Hepatocyte (in vitro differentiated cells): ENCODE measurements at regions not wholly inside any gene's neighbourhood (a gene's known extent, or its start where the extent isn't known, plus 50 kb on each side); places are given as distances from the start of the nearest gene placed in this dataset.

Experiments
- DNase-seq: peaks from one replicate; pipeline ENCODE4 v3.0.0-alpha.2; 2016; ENCODE audit warnings: low spot score
- H2AFZ ChIP-seq: fragments of 200-600 bp; sonication (generic); 2 replicates; pipeline ENCODE4 v1.6.0; 2016; ENCODE audit warnings: antibody characterized with exemption, mild to moderate bottlenecking
- H3K27ac ChIP-seq: fragments of 200-600 bp; sonication (generic); 2 replicates; pipeline ENCODE4 v1.5.1; 2016; ENCODE audit warnings: mild to moderate bottlenecking
- H3K27me3 ChIP-seq: fragments of 200-600 bp; sonication (generic); 2 replicates; pipeline ENCODE4 v1.6.1; 2016
- H3K36me3 ChIP-seq: fragments of 200-600 bp; sonication (generic); replicated peaks from 2 replicates; pipeline ENCODE4 v1.5.1; 2016; ENCODE audit warnings: low read depth; ENCODE audit not compliant: insufficient read depth
- H3K4me1 ChIP-seq: fragments of 200-600 bp; sonication (generic); 2 replicates; pipeline ENCODE4 v1.5.1; 2016; ENCODE audit warnings: mild to moderate bottlenecking, moderate library complexity; ENCODE audit not compliant: insufficient read depth
- H3K4me2 ChIP-seq: fragments of 200-600 bp; sonication (generic); 2 replicates; pipeline ENCODE4 v1.6.0; 2016
- H3K4me3 ChIP-seq: fragments of 200-600 bp; sonication (generic); 2 replicates; pipeline ENCODE4 v1.5.1; 2016; ENCODE audit warnings: mild to moderate bottlenecking
- H3K79me2 ChIP-seq: fragments of 200-600 bp; sonication (generic); 2 replicates; pipeline ENCODE4 v1.6.0; 2017; ENCODE audit warnings: mild to moderate bottlenecking
- H3K9me2 ChIP-seq: fragments of 200-600 bp; sonication (generic); replicated peaks from 2 replicates; pipeline ENCODE4 v1.6.0; 2017; ENCODE audit warnings: mild to moderate bottlenecking; ENCODE audit not compliant: insufficient read depth
- H3K9me3 ChIP-seq: fragments of 200-600 bp; sonication (generic); 2 replicates; pipeline ENCODE4 v1.5.1; 2016; ENCODE audit warnings: low read depth, mild to moderate bottlenecking
- H4K20me1 ChIP-seq: fragments of 200-600 bp; sonication (generic); 2 replicates; pipeline ENCODE4 v1.6.0; 2016; ENCODE audit warnings: mild to moderate bottlenecking; ENCODE audit not compliant: insufficient read depth, poor library complexity, severe bottlenecking
- CTCF ChIP-seq: fragments of 200-600 bp; sonication (generic); IDR thresholded peaks from 2 replicates; pipeline ENCODE4 v1.5.1; 2016; ENCODE audit warnings: antibody characterized with exemption, mild to moderate bottlenecking; ENCODE audit not compliant: poor library complexity
- EZH2 ChIP-seq: fragments of 200-600 bp; sonication (generic); IDR thresholded peaks from 2 replicates; pipeline ENCODE4 v1.6.1; 2016; ENCODE audit warnings: antibody characterized with exemption, mild to moderate bottlenecking, borderline replicate concordance
- EZH2phosphoT487 ChIP-seq: fragments of 200-600 bp; sonication (generic); IDR thresholded peaks from one replicate; pipeline ENCODE4 v1.6.1; 2018; ENCODE audit warnings: antibody characterized with exemption, mild to moderate bottlenecking, low read depth, moderate library complexity; ENCODE audit not compliant: unreplicated experiment, severe bottlenecking
- WGBS: methylation state at CpG from one replicate; pipeline ENCODE4 v1.1.6; 2016; ENCODE audit warnings: low lambda C conversion rate; ENCODE audit errors: missing lambda C conversion rate; 5-methylcytosine and 5-hydroxymethylcytosine counted together

DNA sequence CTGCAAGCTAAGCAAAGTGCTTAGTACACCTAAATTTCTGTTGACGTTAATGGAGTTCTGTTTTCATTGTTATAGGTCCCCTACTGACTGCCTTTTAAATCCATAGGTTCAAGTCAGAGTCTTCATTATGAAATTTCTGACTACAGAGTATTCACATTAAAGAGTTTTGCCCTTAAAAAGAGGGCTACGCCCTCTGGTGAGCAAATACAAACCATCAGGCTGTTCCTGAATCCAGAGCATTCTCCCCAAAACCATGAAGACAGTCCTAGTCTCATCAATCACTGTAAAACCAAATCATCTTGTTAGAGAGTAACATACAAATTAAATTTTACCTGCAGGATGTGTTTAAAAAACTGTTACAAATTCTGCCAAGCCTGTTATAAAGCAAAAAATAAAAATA is 1091.7 kb downstream of the TDRD15 start:
- Histone ChIP-seq H3K36me3 (no peaks in the 10 kb centered on the region), H3K27me3 (no peaks in the 10 kb centered on the region), H3K4me1 (no peaks in the 10 kb centered on the region), H2AFZ (no peak overlapping the region), H4K20me1 (no peaks in the 10 kb centered on the region), H3K4me2 (no peak overlapping the region), H3K9me2 (no peaks in the 10 kb centered on the region), H3K4me3 (no peak overlapping the region), H3K9me3 (no peaks in the 10 kb centered on the region), H3K27ac (no peak overlapping the region), H3K79me2 (no peaks in the 10 kb centered on the region)
- no peak for DNase-seq
- 81% methylated on average over 2 of the region's 2 CpGs for WGBS
- TF ChIP-seq EZH2phosphoT487, result no peak
- no peak for TF ChIP-seq CTCF
- TF ChIP-seq EZH2, result no peak

DNA sequence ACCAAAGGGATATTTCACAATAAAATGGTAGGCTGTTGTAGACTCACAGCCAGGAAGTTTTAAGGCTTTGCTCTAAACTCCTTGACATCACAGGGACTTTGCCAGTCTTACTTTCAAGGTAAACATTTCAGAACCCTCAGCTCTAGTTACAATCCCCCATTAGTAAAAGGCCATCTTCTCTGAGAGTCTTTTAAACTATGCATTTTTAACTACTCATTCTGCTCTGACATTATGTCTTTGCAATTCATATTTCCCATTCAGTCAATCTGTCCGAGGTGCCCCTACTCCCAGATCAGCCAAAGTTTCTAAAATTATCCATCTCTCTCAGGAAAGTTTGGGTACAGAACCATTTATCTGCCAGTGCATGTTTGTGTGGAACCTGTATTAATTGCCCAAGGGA is 1094.1 kb downstream of the TDRD15 start:
- TF ChIP-seq CTCF (no peak), EZH2phosphoT487 (no peak), EZH2 (no peak)
- H3K4me2 ChIP-seq, result no peak overlapping the region
- no peaks in the 10 kb centered on the region for H3K79me2 ChIP-seq
- no peaks in the 10 kb centered on the region for H4K20me1 ChIP-seq
- H3K9me2 ChIP-seq, result no peaks in the 10 kb centered on the region
- no peaks in the 10 kb centered on the region for H3K9me3 ChIP-seq
- H2AFZ ChIP-seq, result no peak overlapping the region
- H3K36me3 ChIP-seq, result no peaks in the 10 kb centered on the region
- no peaks in the 10 kb centered on the region for H3K4me1 ChIP-seq
- no peaks in the 10 kb centered on the region for H3K27me3 ChIP-seq
- no peak for DNase-seq
- H3K27ac ChIP-seq, result no peak overlapping the region
- H3K4me3 ChIP-seq, result no peak overlapping the region
- WGBS, result 82% methylated on average over 1 of the region's 1 CpG

DNA sequence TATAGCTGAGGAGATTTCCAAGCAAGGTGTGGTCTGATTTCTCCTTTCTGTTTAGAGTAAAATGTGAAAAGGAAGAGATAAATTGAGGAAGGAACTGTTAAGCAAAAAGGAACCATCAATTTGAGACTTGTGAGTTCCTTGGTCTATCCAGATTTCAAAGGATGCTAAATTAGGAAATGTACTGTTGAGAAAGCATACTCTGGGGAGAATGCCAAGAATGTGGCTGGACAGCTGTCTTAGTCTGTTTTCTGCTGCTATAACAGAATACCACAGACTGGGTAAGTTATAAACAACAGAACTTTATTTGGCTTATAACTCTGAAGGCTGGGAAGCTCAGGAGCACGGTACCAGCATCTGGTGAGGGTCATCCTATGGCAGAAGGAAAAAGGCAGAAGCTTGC is 1097.2 kb downstream of the TDRD15 start:
- Histone ChIP-seq H3K9me2 (no peaks in the 10 kb centered on the region), H3K27ac (no peak overlapping the region), H3K4me1 (no peaks in the 10 kb centered on the region), H3K27me3 (no peaks in the 10 kb centered on the region), H3K9me3 (no peaks in the 10 kb centered on the region), H3K4me2 (no peak overlapping the region), H3K36me3 (no peaks in the 10 kb centered on the region), H3K4me3 (no peak overlapping the region), H4K20me1 (no peaks in the 10 kb centered on the region), H3K79me2 (no peaks in the 10 kb centered on the region), H2AFZ (no peak overlapping the region)
- DNase-seq, result no peak
- TF ChIP-seq EZH2 (no peak), EZH2phosphoT487 (no peak), CTCF (no peak)
- 40% methylated on average over 1 of the region's 1 CpG for WGBS

DNA sequence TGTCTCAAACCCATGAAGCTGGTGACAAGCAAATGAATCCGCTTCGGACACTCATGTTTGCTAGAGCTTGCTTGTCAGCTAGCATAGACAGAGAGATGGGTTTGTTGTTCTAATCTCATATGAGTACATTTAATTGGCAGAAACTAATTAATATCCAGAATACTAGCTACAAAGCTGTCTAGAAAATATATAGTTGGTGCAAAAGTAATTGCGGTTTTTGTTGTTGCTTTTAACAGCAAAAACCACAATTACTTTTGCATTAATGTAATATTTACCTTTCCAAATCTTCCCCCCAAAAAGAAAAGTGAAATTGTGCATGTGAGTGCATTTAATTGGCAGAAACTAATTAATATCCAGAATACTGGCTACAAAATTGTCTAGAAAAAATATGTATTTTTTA is 1115.2 kb downstream of the TDRD15 start:
- no peaks in the 10 kb centered on the region for H3K36me3 ChIP-seq
- H3K4me1 ChIP-seq, result no peaks in the 10 kb centered on the region
- H3K79me2 ChIP-seq, result no peaks in the 10 kb centered on the region
- no peak overlapping the region for H2AFZ ChIP-seq
- WGBS, result 95% methylated on average over 3 of the region's 3 CpGs
- H3K27me3 ChIP-seq, result no peaks in the 10 kb centered on the region
- H3K27ac ChIP-seq, result no peak overlapping the region
- H3K9me3 ChIP-seq, result no peaks in the 10 kb centered on the region
- no peak overlapping the region for H3K4me2 ChIP-seq
- H3K9me2 ChIP-seq, result no peaks in the 10 kb centered on the region
- DNase-seq, result no peak
- no peaks in the 10 kb centered on the region for H4K20me1 ChIP-seq
- H3K4me3 ChIP-seq, result no peak overlapping the region
- TF ChIP-seq CTCF, result no peak
- no peak for TF ChIP-seq EZH2
- no peak for TF ChIP-seq EZH2phosphoT487
